GM23338 (cell line): ENCODE measurements at regions not wholly inside any gene's neighbourhood (a gene's known extent, or its start where the extent isn't known, plus 50 kb on each side); places are given as distances from the start of the nearest gene placed in this dataset.

Experiments used
- ATAC-seq: fragments of 200-7000 bp; cut with Tn5 transposase; 3 replicates; pipeline ENCODE4 v1.9.1; 2020
- DNase-seq: peaks from one replicate; pipeline ENCODE4 v3.0.0-alpha.2; 2015; ENCODE audit warnings: low spot score
- H2AFZ ChIP-seq: fragments of 200-600 bp; sonication (generic); 2 replicates; pipeline ENCODE4 v1.8.0; 2016; ENCODE audit warnings: antibody characterized with exemption, mild to moderate bottlenecking, moderate library complexity
- H3F3A ChIP-seq: fragments of 200-600 bp; sonication (generic); replicated peaks from 2 replicates; pipeline ENCODE4 v1.8.0; 2017; ENCODE audit warnings: antibody characterized with exemption, mixed run types, low read depth
- H3K27ac ChIP-seq: fragments of 200-600 bp; sonication (generic); 2 replicates; pipeline ENCODE4 v1.6.1; 2016; ENCODE audit warnings: low read depth
- H3K27me3 ChIP-seq: fragments of 200-600 bp; sonication (generic); 2 replicates; pipeline ENCODE4 v1.8.0; 2016; ENCODE audit warnings: mild to moderate bottlenecking, mixed run types, moderate library complexity; ENCODE audit not compliant: insufficient read depth
- H3K36me3 ChIP-seq: fragments of 200-600 bp; sonication (generic); 2 replicates; pipeline ENCODE4 v1.8.0; 2016; ENCODE audit warnings: mild to moderate bottlenecking; ENCODE audit not compliant: insufficient read depth
- H3K4me1 ChIP-seq: fragments of 200-600 bp; sonication (generic); 2 replicates; pipeline ENCODE4 v1.8.0; 2016; ENCODE audit warnings: mild to moderate bottlenecking, moderate library complexity; ENCODE audit not compliant: insufficient read depth
- H3K4me2 ChIP-seq: fragments of 200-600 bp; sonication (generic); 2 replicates; pipeline ENCODE4 v1.7.1; 2017; ENCODE audit warnings: mixed run types
- H3K4me3 ChIP-seq: fragments of 200-600 bp; sonication (generic); 2 replicates; pipeline ENCODE4 v1.6.1; 2016; ENCODE audit warnings: mixed run types
- H3K79me2 ChIP-seq: fragments of 200-600 bp; sonication (generic); replicated peaks from 2 replicates; pipeline ENCODE4 v1.8.0; 2017; ENCODE audit warnings: mild to moderate bottlenecking; ENCODE audit not compliant: insufficient read depth
- H3K9me2 ChIP-seq: fragments of 200-600 bp; sonication (generic); 2 replicates; pipeline ENCODE4 v1.8.0; 2017; ENCODE audit not compliant: insufficient read depth
- H4K20me1 ChIP-seq: fragments of 200-600 bp; sonication (generic); replicated peaks from 2 replicates; pipeline ENCODE4 v1.8.0; 2017; ENCODE audit warnings: mild to moderate bottlenecking; ENCODE audit not compliant: insufficient read depth
- H3K27ac Mint-ChIP-seq: 2 replicates; pipeline ENCODE4 v1.8.0; 2020; ENCODE audit warnings: inconsistent platforms, mild to moderate bottlenecking, moderate library complexity, mixed read lengths
- H3K27me3 Mint-ChIP-seq: 3 replicates; pipeline ENCODE4 v1.8.0; 2022; ENCODE audit warnings: low read depth, mild to moderate bottlenecking, moderate library complexity, mixed read lengths, inconsistent platforms; ENCODE audit not compliant: insufficient read depth, poor library complexity
- H3K36me3 Mint-ChIP-seq: 3 replicates; pipeline ENCODE4 v1.8.0; 2021; ENCODE audit warnings: low read depth, mild to moderate bottlenecking, inconsistent platforms, moderate library complexity, mixed read lengths
- H3K4me1 Mint-ChIP-seq: 3 replicates; pipeline ENCODE4 v1.8.0; 2020; ENCODE audit warnings: mild to moderate bottlenecking, inconsistent platforms, mixed read lengths
- H3K4me3 Mint-ChIP-seq: 3 replicates; pipeline ENCODE4 v1.8.0; 2021; ENCODE audit warnings: moderate library complexity, mild to moderate bottlenecking, inconsistent platforms, mixed read lengths
- H3K9me3 Mint-ChIP-seq: 3 replicates; pipeline ENCODE4 v1.8.0; 2020; ENCODE audit warnings: moderate library complexity, mild to moderate bottlenecking, inconsistent platforms, mixed read lengths
- CREB1 ChIP-seq: fragments of 250-450 bp; sonication (Bioruptor Pico); IDR thresholded peaks from 2 replicates; pipeline ENCODE4 v1.5.0; 2020; ENCODE audit warnings: low read depth, mild to moderate bottlenecking, moderate library complexity
- EZH2 ChIP-seq: fragments of 200-600 bp; sonication (generic); IDR thresholded peaks from one replicate; pipeline ENCODE4 v1.8.0; 2017; ENCODE audit warnings: antibody characterized with exemption, mild to moderate bottlenecking, low read depth; ENCODE audit not compliant: unreplicated experiment
- EZH2phosphoT487 ChIP-seq: fragments of 200-600 bp; sonication (generic); IDR thresholded peaks from one replicate; pipeline ENCODE4 v1.8.1; 2018; ENCODE audit warnings: antibody characterized with exemption; ENCODE audit not compliant: unreplicated experiment
- JUNB ChIP-seq: IDR thresholded peaks from one replicate; pipeline ENCODE4 v1.6.1; 2016; ENCODE audit warnings: antibody characterized with exemption; ENCODE audit not compliant: unreplicated experiment
- NANOG ChIP-seq: IDR thresholded peaks from 2 replicates; pipeline ENCODE4 v1.6.1; 2016; ENCODE audit warnings: antibody characterized with exemption, borderline replicate concordance
- POLR2AphosphoS5 ChIP-seq: IDR thresholded peaks from 2 replicates; pipeline ENCODE4 v1.6.1; 2016; ENCODE audit warnings: antibody characterized with exemption, low read depth
- STAT1 ChIP-seq: IDR thresholded peaks from one replicate; pipeline ENCODE4 v1.6.1; 2016; ENCODE audit warnings: antibody characterized with exemption; ENCODE audit not compliant: unreplicated experiment
- ZNF114 ChIP-seq: fragments of 250-450 bp; sonication (Bioruptor Pico); IDR thresholded peaks from 2 replicates; pipeline ENCODE4 v1.5.0; 2020; ENCODE audit warnings: mild to moderate bottlenecking, moderate library complexity
- ZNF331 ChIP-seq: fragments of 250-450 bp; sonication (Bioruptor Pico); IDR thresholded peaks from 2 replicates; pipeline ENCODE4 v1.5.0; 2020; ENCODE audit warnings: low read depth, mild to moderate bottlenecking, moderate library complexity
- TF ChIP-seq, protein P1 (sequence below): IDR thresholded peaks from 2 replicates; pipeline ENCODE4 v1.6.1; 2016; ENCODE audit warnings: antibody characterized with exemption
- TF ChIP-seq, protein P2 (sequence below), 2 experiments: fragments of 200-600 bp in 1 of 2; sonication (generic) in 1 of 2; conservative IDR thresholded peaks; 2 replicates each; pipeline versions ENCODE4 v1.5.1 to v1.6.1; 2016 to 2017; ENCODE audit warnings: antibody characterized with exemption in 2 of 2, low read depth in 2 of 2, mild to moderate bottlenecking in 2 of 2, moderate library complexity in 1 of 2
- TF ChIP-seq, protein P3 (sequence below): IDR thresholded peaks from one replicate; pipeline ENCODE4 v1.6.1; 2018; ENCODE audit warnings: antibody characterized with exemption; ENCODE audit not compliant: unreplicated experiment
- TF ChIP-seq, protein P4 (sequence below): fragments of 250-450 bp; sonication (Bioruptor Pico); IDR thresholded peaks from 2 replicates; pipeline ENCODE4 v1.5.0; 2020; ENCODE audit warnings: mild to moderate bottlenecking, moderate library complexity

DNA sequence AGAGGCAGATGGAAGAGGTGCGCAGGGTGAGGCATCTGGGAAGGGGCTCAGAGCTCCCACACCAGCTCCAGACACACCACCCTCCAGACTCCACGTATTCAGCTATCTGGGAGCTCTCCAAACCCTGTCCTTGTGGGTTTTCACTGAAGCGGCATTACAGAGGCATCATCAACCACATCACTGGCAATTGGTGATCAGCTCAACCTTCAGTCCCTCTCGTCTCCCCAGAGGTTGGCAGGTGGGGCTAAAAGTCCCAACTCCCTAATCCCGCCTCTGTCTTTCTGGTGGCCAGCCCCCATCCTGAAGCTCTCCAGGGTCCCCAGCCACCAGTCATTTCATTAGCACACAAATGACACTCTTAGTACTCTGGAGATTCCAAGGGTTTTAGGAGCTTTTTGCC is 123.9 kb downstream of the KCNJ12 start:
- Histone ChIP-seq H3K9me2 (no peaks in the 10 kb centered on the region), H3F3A (no peaks in the 10 kb centered on the region), H3K4me3 (no peak overlapping the region), H3K4me1 (peaks cover 13% of the 10 kb centered on the region), H3K27ac (no peak overlapping the region), H3K4me2 (0 out of 2 replicates have a peak overlapping the region, but pooled peaks have one; percentile 40), H2AFZ (peak overlapping the region; percentile 48), H3K27me3 (no peaks in the 10 kb centered on the region), H4K20me1 (no peaks in the 10 kb centered on the region), H3K79me2 (no peaks in the 10 kb centered on the region), H3K36me3 (no peaks in the 10 kb centered on the region)
- ATAC-seq (peak; percentile 74), DNase-seq (peak; percentile 37)
- no peaks in the 10 kb centered on the region for H3K36me3 Mint-ChIP-seq
- no peak overlapping the region for H3K27ac Mint-ChIP-seq
- H3K27me3 Mint-ChIP-seq = peaks cover 2% of the 10 kb centered on the region
- H3K4me1 Mint-ChIP-seq = peaks cover 20% of the 10 kb centered on the region
- TF ChIP-seq, protein P1, sequence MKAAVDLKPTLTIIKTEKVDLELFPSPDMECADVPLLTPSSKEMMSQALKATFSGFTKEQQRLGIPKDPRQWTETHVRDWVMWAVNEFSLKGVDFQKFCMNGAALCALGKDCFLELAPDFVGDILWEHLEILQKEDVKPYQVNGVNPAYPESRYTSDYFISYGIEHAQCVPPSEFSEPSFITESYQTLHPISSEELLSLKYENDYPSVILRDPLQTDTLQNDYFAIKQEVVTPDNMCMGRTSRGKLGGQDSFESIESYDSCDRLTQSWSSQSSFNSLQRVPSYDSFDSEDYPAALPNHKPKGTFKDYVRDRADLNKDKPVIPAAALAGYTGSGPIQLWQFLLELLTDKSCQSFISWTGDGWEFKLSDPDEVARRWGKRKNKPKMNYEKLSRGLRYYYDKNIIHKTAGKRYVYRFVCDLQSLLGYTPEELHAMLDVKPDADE = no peak
- TF ChIP-seq EZH2 = no peak
- TF ChIP-seq ZNF114 (CRISPR knock-in tag) = no peak
- no peak for TF ChIP-seq JUNB
- no peak for TF ChIP-seq CREB1
- TF ChIP-seq EZH2phosphoT487 = no peak
- TF ChIP-seq, protein P2, sequence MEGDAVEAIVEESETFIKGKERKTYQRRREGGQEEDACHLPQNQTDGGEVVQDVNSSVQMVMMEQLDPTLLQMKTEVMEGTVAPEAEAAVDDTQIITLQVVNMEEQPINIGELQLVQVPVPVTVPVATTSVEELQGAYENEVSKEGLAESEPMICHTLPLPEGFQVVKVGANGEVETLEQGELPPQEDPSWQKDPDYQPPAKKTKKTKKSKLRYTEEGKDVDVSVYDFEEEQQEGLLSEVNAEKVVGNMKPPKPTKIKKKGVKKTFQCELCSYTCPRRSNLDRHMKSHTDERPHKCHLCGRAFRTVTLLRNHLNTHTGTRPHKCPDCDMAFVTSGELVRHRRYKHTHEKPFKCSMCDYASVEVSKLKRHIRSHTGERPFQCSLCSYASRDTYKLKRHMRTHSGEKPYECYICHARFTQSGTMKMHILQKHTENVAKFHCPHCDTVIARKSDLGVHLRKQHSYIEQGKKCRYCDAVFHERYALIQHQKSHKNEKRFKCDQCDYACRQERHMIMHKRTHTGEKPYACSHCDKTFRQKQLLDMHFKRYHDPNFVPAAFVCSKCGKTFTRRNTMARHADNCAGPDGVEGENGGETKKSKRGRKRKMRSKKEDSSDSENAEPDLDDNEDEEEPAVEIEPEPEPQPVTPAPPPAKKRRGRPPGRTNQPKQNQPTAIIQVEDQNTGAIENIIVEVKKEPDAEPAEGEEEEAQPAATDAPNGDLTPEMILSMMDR (conservative IDR thresholded peaks at IDR 0.05; ENCODE audit: low read depth in 2 of 2) = no peak
- TF ChIP-seq POLR2AphosphoS5 = no peak
- TF ChIP-seq STAT1 = no peak
- TF ChIP-seq, protein P3, sequence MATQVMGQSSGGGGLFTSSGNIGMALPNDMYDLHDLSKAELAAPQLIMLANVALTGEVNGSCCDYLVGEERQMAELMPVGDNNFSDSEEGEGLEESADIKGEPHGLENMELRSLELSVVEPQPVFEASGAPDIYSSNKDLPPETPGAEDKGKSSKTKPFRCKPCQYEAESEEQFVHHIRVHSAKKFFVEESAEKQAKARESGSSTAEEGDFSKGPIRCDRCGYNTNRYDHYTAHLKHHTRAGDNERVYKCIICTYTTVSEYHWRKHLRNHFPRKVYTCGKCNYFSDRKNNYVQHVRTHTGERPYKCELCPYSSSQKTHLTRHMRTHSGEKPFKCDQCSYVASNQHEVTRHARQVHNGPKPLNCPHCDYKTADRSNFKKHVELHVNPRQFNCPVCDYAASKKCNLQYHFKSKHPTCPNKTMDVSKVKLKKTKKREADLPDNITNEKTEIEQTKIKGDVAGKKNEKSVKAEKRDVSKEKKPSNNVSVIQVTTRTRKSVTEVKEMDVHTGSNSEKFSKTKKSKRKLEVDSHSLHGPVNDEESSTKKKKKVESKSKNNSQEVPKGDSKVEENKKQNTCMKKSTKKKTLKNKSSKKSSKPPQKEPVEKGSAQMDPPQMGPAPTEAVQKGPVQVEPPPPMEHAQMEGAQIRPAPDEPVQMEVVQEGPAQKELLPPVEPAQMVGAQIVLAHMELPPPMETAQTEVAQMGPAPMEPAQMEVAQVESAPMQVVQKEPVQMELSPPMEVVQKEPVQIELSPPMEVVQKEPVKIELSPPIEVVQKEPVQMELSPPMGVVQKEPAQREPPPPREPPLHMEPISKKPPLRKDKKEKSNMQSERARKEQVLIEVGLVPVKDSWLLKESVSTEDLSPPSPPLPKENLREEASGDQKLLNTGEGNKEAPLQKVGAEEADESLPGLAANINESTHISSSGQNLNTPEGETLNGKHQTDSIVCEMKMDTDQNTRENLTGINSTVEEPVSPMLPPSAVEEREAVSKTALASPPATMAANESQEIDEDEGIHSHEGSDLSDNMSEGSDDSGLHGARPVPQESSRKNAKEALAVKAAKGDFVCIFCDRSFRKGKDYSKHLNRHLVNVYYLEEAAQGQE = no peak
- no peak for TF ChIP-seq NANOG
- TF ChIP-seq ZNF331 (CRISPR knock-in tag) = no peak
- TF ChIP-seq, protein P4, sequence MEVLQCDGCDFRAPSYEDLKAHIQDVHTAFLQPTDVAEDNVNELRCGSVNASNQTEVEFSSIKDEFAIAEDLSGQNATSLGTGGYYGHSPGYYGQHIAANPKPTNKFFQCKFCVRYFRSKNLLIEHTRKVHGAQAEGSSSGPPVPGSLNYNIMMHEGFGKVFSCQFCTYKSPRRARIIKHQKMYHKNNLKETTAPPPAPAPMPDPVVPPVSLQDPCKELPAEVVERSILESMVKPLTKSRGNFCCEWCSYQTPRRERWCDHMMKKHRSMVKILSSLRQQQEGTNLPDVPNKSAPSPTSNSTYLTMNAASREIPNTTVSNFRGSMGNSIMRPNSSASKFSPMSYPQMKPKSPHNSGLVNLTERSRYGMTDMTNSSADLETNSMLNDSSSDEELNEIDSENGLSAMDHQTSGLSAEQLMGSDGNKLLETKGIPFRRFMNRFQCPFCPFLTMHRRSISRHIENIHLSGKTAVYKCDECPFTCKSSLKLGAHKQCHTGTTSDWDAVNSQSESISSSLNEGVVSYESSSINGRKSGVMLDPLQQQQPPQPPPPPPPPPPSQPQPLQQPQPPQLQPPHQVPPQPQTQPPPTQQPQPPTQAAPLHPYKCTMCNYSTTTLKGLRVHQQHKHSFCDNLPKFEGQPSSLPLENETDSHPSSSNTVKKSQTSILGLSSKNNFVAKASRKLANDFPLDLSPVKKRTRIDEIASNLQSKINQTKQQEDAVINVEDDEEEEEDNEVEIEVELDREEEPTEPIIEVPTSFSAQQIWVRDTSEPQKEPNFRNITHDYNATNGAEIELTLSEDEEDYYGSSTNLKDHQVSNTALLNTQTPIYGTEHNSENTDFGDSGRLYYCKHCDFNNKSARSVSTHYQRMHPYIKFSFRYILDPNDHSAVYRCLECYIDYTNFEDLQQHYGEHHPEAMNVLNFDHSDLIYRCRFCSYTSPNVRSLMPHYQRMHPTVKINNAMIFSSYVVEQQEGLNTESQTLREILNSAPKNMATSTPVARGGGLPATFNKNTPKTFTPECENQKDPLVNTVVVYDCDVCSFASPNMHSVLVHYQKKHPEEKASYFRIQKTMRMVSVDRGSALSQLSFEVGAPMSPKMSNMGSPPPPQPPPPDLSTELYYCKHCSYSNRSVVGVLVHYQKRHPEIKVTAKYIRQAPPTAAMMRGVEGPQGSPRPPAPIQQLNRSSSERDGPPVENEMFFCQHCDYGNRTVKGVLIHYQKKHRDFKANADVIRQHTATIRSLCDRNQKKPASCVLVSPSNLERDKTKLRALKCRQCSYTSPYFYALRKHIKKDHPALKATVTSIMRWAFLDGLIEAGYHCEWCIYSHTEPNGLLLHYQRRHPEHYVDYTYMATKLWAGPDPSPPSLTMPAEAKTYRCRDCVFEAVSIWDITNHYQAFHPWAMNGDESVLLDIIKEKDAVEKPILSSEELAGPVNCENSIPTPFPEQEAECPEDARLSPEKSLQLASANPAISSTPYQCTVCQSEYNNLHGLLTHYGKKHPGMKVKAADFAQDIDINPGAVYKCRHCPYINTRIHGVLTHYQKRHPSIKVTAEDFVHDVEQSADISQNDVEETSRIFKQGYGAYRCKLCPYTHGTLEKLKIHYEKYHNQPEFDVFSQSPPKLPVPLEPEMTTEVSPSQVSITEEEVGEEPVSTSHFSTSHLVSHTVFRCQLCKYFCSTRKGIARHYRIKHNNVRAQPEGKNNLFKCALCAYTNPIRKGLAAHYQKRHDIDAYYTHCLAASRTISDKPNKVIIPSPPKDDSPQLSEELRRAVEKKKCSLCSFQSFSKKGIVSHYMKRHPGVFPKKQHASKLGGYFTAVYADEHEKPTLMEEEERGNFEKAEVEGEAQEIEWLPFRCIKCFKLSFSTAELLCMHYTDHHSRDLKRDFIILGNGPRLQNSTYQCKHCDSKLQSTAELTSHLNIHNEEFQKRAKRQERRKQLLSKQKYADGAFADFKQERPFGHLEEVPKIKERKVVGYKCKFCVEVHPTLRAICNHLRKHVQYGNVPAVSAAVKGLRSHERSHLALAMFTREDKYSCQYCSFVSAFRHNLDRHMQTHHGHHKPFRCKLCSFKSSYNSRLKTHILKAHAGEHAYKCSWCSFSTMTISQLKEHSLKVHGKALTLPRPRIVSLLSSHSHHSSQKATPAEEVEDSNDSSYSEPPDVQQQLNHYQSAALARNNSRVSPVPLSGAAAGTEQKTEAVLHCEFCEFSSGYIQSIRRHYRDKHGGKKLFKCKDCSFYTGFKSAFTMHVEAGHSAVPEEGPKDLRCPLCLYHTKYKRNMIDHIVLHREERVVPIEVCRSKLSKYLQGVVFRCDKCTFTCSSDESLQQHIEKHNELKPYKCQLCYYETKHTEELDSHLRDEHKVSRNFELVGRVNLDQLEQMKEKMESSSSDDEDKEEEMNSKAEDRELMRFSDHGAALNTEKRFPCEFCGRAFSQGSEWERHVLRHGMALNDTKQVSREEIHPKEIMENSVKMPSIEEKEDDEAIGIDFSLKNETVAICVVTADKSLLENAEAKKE (CRISPR knock-in tag) = no peak
- no peak overlapping the region; the same call in 2 of the 3 replicates for H3K4me3 Mint-ChIP-seq
- H3K9me3 Mint-ChIP-seq = no peaks in the 10 kb centered on the region
